HG03439 (cell line): ENCODE measurements at regions not wholly inside any gene's neighbourhood (a gene's known extent, or its start where the extent isn't known, plus 50 kb on each side); places are given as distances from the start of the nearest gene placed in this dataset.

ENCODE experiments used
- ATAC-seq: cut with Tn5 transposase; IDR thresholded peaks from one replicate; pipeline ENCODE4 v1.9.1; 2021; ENCODE audit warnings: mild to moderate bottlenecking, moderate library complexity; ENCODE audit not compliant: unreplicated experiment

GRCh38 chr5:5063533-5063953 lies 76.6 kb upstream of the ADAMTS16 start:
- ATAC-seq: peak; percentile 79

- ATAC-seq: no peak
These were observed 74.7 kb upstream of the ADAMTS16 start for GRCh38 chr5:5065472-5065871.

GRCh38 chr5:5066276-5067186 lies 73.6 kb upstream of the ADAMTS16 start:
- ATAC-seq: no peak

GRCh38 chr5:5069851-5070250 lies 70.3 kb upstream of the ADAMTS16 start:
- no peak for ATAC-seq

- no peak for ATAC-seq
These were observed 68.6 kb upstream of the ADAMTS16 start for GRCh38 chr5:5071554-5071953.

GRCh38 chr5:5077236-5077635 lies 62.9 kb upstream of the ADAMTS16 start:
- ATAC-seq: no peak

GRCh38 chr5:5078009-5078897 lies 61.9 kb upstream of the ADAMTS16 start:
- no peak for ATAC-seq

- no peak for ATAC-seq
These were observed 60.3 kb upstream of the ADAMTS16 start for GRCh38 chr5:5079876-5080275.

- no peak for ATAC-seq
These were observed 59.3 kb upstream of the ADAMTS16 start for GRCh38 chr5:5080790-5081189.

- ATAC-seq: no peak
These were observed 54.7 kb upstream of the ADAMTS16 start for GRCh38 chr5:5085381-5085780.

- no peak for ATAC-seq
These were observed 50.1 kb upstream of the ADAMTS16 start for GRCh38 chr5:5089895-5090649.
